ENCODE measurements at regions not wholly inside any gene's neighbourhood (a gene's known extent, or its start where the extent isn't known, plus 50 kb on each side); places are given as distances from the start of the nearest gene placed in this dataset.

GRCh38 chr4:30208731-30209435, 511.3 kb upstream of the PCDH7 start:
- TF ChIP-seq REST (IDR thresholded peaks at IDR 0.05; ENCODE audit: insufficient read depth in 1 of 2, low read depth in 2 of 2, low read length in 2 of 2) (no peak), TAF1 (IDR thresholded peaks at IDR 0.05; ENCODE audit: borderline replicate concordance, insufficient read depth, low read length) (no peak)

Measured in PFSK-1 (cell line).